HG02759 (cell line): ENCODE measurements at regions not wholly inside any gene's neighbourhood (a gene's known extent, or its start where the extent isn't known, plus 50 kb on each side); places are given as distances from the start of the nearest gene placed in this dataset.

Source experiments
- ATAC-seq: cut with Tn5 transposase; IDR thresholded peaks from one replicate; pipeline ENCODE4 v1.9.1; 2021; ENCODE audit warnings: mild to moderate bottlenecking, moderate library complexity; ENCODE audit not compliant: unreplicated experiment

- no peak for ATAC-seq
These were observed 1628.5 kb downstream of the HACE1 start for GRCh38 chr6:103231181-103231580.

- ATAC-seq: no peak
These were observed 1643.9 kb downstream of the HACE1 start for GRCh38 chr6:103215847-103216246.

DNA sequence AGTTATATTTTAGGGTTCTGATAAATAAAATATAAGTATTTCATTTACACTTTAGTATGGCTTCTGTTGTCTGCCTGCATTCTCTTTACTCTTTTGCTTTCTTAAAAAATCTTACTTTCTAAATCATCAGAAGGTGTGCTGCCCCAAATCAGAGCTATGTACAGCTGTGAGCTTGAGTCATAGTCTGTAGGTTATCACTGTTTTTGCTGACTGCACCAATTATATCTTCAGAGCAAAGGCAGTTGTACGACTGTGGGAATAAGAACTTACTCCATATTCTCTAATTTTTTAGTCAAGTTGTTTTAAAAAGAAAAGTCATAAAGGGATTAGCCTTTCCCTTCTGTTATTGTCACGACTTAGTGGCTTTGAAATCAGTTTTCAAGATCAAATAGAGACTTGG is 1649.0 kb downstream of the HACE1 start:
- ATAC-seq: no peak

DNA sequence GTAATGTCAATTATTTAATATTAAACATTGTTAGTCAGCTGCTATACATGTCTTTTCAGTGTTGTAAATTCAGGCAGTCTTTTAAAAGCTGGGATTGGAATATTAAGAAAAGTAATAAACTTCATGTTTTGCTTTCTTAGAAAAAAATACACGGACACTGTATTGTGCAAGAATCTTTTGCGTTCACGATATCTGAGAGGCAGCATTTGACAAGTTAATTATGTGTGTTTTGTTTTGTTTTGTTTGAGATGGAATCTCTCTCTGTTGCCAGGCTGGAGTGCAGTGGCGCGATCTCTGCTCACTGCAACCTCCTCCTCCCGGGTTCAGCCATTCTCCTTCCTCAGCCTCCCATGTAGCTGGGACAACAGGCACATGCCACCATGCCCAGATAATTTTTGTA is 1661.3 kb downstream of the HACE1 start:
- ATAC-seq: no peak

DNA sequence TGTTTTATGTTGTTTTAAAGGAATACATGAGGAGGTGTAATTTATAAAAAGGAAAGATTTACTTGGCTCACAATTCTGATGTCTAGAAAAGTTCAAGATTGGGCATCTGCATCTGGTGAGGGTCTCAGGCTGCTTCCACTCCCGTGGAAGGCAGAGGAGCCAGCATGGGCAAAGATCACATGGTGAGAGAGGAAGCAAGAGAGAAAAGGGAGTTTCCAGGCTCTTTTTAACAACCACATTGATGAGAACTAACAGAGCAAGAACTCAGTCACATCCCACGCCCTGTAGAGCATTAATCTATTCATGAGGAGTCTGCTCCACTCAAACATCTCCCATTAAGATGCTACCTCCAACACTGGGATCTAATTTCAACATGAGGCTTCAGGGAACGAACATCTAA is 1666.3 kb downstream of the HACE1 start:
- peak; percentile 72 for ATAC-seq

- no peak for ATAC-seq
These were observed 1668.2 kb downstream of the HACE1 start for GRCh38 chr6:103191391-103192093.

DNA sequence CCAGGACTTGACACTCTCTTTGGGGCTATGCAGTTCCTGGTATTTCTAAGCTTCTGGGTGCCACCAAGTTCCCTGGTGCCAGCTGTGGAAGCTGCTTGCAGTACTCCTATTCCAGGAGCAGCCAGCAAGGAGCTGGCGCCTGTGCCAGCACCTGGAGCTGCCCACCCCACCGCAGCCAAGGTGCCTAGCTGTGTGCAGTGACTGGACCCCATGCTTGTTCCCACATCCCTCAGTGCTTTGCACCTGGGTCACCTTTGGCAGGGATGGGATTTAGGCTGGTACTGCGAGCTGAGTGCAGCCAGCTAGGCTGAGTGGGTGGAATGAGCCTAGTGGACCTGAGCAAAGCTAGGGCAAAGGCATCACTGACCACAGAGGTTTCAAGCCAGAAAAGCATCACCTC is 1674.9 kb downstream of the HACE1 start:
- ATAC-seq: no peak

DNA sequence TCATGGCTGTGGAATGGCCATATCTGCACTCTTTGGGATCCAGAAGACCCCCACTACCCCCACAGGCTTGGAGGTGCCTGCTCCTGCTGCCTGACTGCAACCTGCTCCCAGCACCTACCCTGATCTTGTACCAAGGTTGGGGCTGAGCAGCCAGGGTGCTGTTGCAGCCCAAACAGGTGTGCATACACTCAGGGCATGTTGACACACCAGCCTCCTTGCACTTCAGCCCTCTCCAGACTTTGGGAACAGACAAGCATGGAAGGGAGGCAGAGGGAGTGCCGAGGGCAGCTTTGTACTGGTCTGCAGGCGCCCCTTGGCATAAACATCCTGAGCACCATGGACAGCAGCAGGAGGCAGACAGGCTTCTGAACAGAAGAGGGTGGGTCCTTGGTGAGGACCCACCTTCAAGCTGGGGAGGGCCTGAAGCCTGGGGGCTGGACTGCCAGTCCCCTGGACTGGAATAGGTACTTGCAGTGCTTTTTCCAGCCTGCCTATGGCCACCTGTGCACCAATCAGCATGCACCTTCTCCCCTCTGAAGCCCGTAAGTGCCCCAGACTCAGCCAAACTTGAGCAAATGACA is 1675.8 kb downstream of the HACE1 start:
- ATAC-seq: no peak

- ATAC-seq: no peak
These were observed 1681.5 kb downstream of the HACE1 start for GRCh38 chr6:103178193-103178592.

DNA sequence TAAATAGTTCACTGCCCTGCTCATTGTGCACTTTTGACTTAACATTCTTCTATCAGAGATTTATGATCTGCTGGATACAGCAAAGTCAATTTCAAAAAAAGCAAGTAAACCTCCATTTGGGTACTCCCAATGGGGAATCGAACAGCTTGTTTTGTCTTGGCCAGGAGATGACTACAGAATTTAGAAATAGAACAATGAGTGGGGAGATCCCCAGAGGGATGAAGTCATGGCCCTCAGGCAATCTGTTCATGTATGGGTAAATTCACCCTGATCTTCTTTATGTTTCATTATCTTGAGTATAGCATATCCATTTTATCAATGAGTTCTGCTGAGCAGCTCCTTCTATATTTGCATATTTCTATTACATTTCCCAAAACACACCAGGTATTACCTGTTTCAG is 1681.9 kb downstream of the HACE1 start:
- no peak for ATAC-seq

DNA sequence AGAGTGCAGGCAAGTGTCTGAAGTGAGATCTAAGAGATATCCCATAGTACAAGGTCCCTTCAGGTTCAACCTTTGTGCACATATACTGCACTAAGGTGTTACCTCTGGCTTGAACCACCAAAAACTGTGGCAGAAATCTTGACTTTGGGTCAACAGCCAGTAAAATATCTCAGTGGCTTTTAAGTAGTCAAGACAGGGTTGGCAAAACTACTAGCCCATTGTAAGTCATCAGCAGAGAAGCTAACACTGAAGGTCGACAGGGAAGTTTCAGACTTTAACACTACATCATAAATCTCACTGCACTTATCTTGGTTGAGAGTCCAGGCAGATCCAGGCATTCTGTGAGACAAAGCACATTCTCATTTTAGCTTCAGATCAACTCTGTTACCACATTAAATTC is 1684.7 kb downstream of the HACE1 start:
- no peak for ATAC-seq

GRCh38 chr6:103167345-103168071 is 1692.2 kb downstream of the HACE1 start:
- no peak for ATAC-seq

DNA sequence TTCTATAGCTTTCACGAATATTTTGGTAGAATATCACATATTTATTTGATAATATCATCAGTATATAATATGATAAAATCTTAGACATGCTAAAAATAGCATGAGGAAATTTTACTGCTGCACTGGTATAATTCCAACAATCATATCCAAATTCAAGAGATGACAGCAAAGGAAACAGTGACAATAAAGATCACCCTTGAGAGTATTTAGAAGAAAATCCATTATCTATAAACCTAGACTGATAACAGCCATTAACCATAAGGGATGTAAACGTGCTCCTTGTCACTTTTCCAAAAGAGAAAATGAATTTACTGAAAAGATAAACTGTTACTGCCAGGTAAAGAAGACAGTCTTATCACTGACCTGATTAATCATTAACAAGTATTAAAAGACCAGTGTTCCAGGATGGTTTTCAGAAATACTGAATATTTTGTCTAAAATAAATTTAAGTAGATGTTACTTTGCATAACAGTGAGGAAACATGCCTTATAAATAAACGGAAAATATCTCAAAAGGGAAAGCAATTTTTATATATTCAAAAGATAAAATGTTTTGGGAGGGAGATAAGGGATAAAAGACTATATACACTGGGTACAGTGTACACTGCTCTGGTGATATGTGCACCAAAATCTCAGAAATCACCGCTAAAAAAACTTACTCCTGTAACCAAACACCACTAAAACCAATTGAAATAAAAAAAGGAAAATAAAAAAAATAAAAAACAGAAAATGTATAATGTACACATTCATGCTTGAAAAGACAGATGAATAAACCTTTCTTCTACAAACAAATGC is 1704.7 kb downstream of the HACE1 start:
- ATAC-seq: no peak

DNA sequence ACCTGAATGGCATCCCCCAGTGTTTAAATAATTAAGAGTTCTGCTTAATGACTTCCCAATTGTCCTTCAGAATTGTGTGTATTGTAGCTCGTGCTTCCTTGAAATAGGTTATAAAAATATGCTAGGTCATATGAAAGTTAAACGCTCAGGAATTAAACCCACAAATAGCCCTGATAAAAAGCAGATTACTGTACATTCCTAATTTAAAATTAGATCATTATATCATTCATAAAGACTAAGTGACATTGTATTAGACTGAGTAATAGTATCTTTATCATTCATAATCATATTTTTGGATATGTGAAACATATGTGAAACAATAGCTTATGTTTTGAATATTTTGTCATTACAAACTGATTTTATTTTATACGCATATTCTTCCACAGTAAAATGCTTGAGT is 1706.7 kb downstream of the HACE1 start:
- ATAC-seq: no peak

DNA sequence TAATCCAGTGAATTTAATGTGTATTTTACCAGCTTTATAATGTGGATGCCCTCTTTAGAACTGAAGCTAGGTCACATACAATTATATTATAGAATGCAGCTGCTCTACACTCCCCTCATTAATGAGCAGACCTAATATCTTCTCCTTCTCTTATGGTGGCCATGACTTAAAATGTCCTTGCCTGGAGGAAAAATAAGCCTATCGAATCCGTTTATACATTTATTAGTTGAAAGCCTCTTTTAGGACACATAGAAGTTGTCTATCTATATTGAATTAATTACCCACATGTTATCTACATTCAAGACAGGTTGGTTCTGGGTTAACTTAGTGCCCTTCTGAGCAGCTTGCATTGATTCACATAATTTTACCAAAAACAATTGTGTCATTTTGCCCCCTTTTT is 1716.8 kb downstream of the HACE1 start:
- ATAC-seq: no peak

GRCh38 chr6:103140308-103141027 is 1719.3 kb downstream of the HACE1 start:
- ATAC-seq: no peak

GRCh38 chr6:103139377-103139776 is 1720.3 kb downstream of the HACE1 start:
- no peak for ATAC-seq

GRCh38 chr6:103124471-103124870 is 1731.0 kb downstream of the GRIK2 start:
- ATAC-seq: no peak

DNA sequence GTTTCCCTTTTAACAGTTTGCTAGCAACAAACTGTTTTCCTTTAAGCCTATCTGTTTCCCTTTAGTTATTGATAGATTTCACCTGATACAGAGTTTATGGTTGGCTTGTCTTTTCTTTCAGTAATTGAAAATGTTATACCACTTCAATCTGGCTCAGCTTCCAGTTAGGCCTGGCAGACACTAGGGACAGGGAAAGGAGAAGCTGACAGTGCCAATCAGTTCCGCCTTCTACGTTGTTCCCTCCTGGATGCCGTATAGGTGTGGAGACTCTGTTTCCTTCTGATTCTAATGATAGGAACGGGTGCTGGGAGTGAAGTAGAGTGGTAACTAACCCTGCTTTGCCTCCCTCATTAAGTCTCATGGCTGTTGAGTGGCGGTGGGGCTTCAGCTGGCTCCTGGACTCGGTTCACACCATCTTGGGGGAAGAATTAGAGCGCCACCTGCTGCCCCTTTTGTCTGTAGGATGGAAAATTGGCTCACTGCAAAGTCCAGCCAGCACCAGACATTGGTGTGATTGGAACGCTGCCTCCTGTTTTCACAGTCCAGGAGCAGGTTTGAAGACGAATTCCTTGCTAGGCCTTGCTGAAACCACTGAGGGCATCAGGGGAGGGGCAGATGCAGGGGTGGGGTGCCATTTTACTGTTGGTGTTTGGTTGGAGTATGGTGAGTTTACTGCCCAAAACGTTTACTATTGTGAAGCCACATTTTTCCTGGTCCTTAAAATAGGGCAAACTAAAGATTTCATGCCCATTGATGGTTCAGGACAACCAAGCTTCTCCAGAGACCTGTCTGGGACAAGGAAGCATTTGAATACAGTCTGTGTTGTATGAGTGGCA is 1729.5 kb downstream of the GRIK2 start:
- peak; percentile 91 for ATAC-seq

GRCh38 chr6:103119056-103119455 is 1725.5 kb downstream of the GRIK2 start:
- ATAC-seq: no peak
